WTC11 (cell line): ENCODE measurements at regions not wholly inside any gene's neighbourhood (a gene's known extent, or its start where the extent isn't known, plus 50 kb on each side); places are given as distances from the start of the nearest gene placed in this dataset.

ENCODE experiments used
- CTCF ChIP-seq: fragments of 200-600 bp; IDR thresholded peaks from 2 replicates; pipeline ENCODE4 v1.8.0; 2022; ENCODE audit warnings: antibody characterized with exemption
- E2F4 ChIP-seq: sonication (generic); formaldehyde crosslinking; IDR thresholded peaks from 2 replicates; pipeline ENCODE4 v1.8.1; 2022; ENCODE audit warnings: low read depth, mild to moderate bottlenecking, moderate library complexity, missing genetic modification reagents, borderline replicate concordance
- GRHL2 ChIP-seq: fragments of 250-450 bp; sonication (Bioruptor Pico); IDR thresholded peaks from 2 replicates; pipeline ENCODE4 v1.8.0; 2022; ENCODE audit warnings: mild to moderate bottlenecking, moderate library complexity; ENCODE audit not compliant: insufficient replicate concordance, severe bottlenecking
- NFATC4 ChIP-seq: fragments of 250-450 bp; sonication (Bioruptor Pico); IDR thresholded peaks from 2 replicates; pipeline ENCODE4 v1.9.0; 2021; ENCODE audit warnings: mild to moderate bottlenecking

- TF ChIP-seq CTCF (no peak), E2F4 (CRISPR knock-in tag) (no peak), GRHL2 (CRISPR knock-in tag) (no peak), NFATC4 (CRISPR knock-in tag) (no peak)
Measured at GRCh38 chr1:243977094-243977493, 74.0 kb upstream of the ZBTB18 start.
